Naive thymus-derived CD4-positive, alpha-beta T cell (primary cell): ENCODE measurements at regions not wholly inside any gene's neighbourhood (a gene's known extent, or its start where the extent isn't known, plus 50 kb on each side); places are given as distances from the start of the nearest gene placed in this dataset.

ENCODE experiments used
- ATAC-seq: fragments of 150-1000 bp; cut with Tn5 transposase; 2 replicates; pipeline ENCODE4 v1.10.0; 2021; ENCODE audit warnings: mild to moderate bottlenecking, moderate library complexity
- CTCF ChIA-PET: fragments of 350-600 bp; sonication (Branson Sonifier 250); formaldehyde crosslinking; loops from one replicate; lab custom pipeline; 2021; ENCODE audit warnings: antibody characterized with exemption; lab: Charles Lee
- POLR2A ChIA-PET: fragments of 350-600 bp; sonication (Branson Sonifier 250); formaldehyde crosslinking; loops from one replicate; lab custom pipeline; 2021; ENCODE audit warnings: antibody characterized with exemption, inconsistent platforms; lab: Charles Lee
- DNase-seq, 9 donors: peaks; one replicate each; pipeline versions ENCODE4 v3.0.0 to v3.0.0-alpha.2; 2020 to 2022; ENCODE audit warnings: mixed read lengths in 1 of 9
- H3K27ac ChIP-seq: one replicate; pipeline ENCODE4 v1.7.0; 2013; ENCODE audit warnings: mild to moderate bottlenecking, low read depth, low read length, moderate library complexity
- H3K27me3 ChIP-seq, 2 donors: one replicate each; pipeline ENCODE4 v1.7.0; 2013; ENCODE audit warnings: low read length in 2 of 2, mild to moderate bottlenecking in 2 of 2, moderate library complexity in 2 of 2; ENCODE audit not compliant: control insufficient read depth in 2 of 2, insufficient read depth in 2 of 2
- H3K36me3 ChIP-seq, 3 experiments: 1 replicate in 2 of 3; 2 replicates in 1 of 3; pipeline ENCODE4 v1.7.0; 2013; ENCODE audit warnings: low read length in 3 of 3, mild to moderate bottlenecking in 3 of 3, moderate library complexity in 1 of 3; ENCODE audit not compliant: insufficient read depth in 3 of 3, control insufficient read depth in 2 of 3
- H3K4me1 ChIP-seq, 2 donors: one replicate each; pipeline ENCODE4 v1.7.0; 2013; ENCODE audit warnings: low read length in 2 of 2, mild to moderate bottlenecking in 2 of 2, moderate library complexity in 1 of 2; ENCODE audit not compliant: control insufficient read depth in 2 of 2, insufficient read depth in 2 of 2
- H3K4me3 ChIP-seq: 2 replicates; pipeline ENCODE4 v1.7.0; 2013; ENCODE audit warnings: mild to moderate bottlenecking, low read length
- H3K9me3 ChIP-seq, 3 experiments: 1 replicate in 2 of 3; 2 replicates in 1 of 3; pipeline ENCODE4 v1.7.0; 2013; ENCODE audit warnings: low read length in 3 of 3; ENCODE audit not compliant: control insufficient read depth in 2 of 3
- H3K27ac Mint-ChIP-seq, 9 donors: one replicate each; pipeline ENCODE4 v1.8.0; 2020 to 2022; ENCODE audit warnings: mixed read lengths in 9 of 9, mild to moderate bottlenecking in 8 of 9, moderate library complexity in 5 of 9, inconsistent platforms in 2 of 9
- H3K27me3 Mint-ChIP-seq, 5 donors: one replicate each; pipeline ENCODE4 v1.8.0; 2021 to 2022; ENCODE audit warnings: mixed read lengths in 5 of 5, mild to moderate bottlenecking in 1 of 5
- H3K36me3 Mint-ChIP-seq, 5 donors: one replicate each; pipeline ENCODE4 v1.8.0; 2020 to 2022; ENCODE audit warnings: mixed read lengths in 5 of 5, mild to moderate bottlenecking in 3 of 5, inconsistent platforms in 1 of 5
- H3K4me1 Mint-ChIP-seq, 7 donors: one replicate each; pipeline ENCODE4 v1.8.0; 2020 to 2022; ENCODE audit warnings: mixed read lengths in 7 of 7, mild to moderate bottlenecking in 3 of 7, inconsistent platforms in 1 of 7
- H3K4me3 Mint-ChIP-seq, 10 donors: one replicate each; pipeline ENCODE4 v1.8.0; 2020 to 2022; ENCODE audit warnings: mild to moderate bottlenecking in 10 of 10, mixed read lengths in 10 of 10, moderate library complexity in 6 of 10, inconsistent platforms in 2 of 10
- H3K9me3 Mint-ChIP-seq, 11 donors: one replicate each; pipeline ENCODE4 v1.8.0; 2020 to 2022; ENCODE audit warnings: mixed read lengths in 11 of 11, mild to moderate bottlenecking in 4 of 11, inconsistent platforms in 1 of 11, moderate library complexity in 1 of 11
- intact Hi-C, 2 donors: fragments of 100-400 bp; cut with micrococcal nuclease; formaldehyde crosslinking; loops; one replicate each; pipeline ENCODE4 v1.15.1; 2023

GRCh38 chr2:211157856-211158463 is 601.6 kb downstream of the CPS1 start:
- no peaks in the 10 kb centered on the region for H3K36me3 Mint-ChIP-seq
- DNase-seq = peak; percentile 10 to 60 (median 37)
- Histone ChIP-seq H3K9me3 (no peaks in the 10 kb centered on the region), H3K4me3 (no peak overlapping the region), H3K4me1 (no peaks in the 10 kb centered on the region), H3K27me3 (no peaks in the 10 kb centered on the region), H3K36me3 (no peaks in the 10 kb centered on the region), H3K27ac (no peak overlapping the region)
- intact Hi-C loops = loop anchor here (2.0 to 5.0 kb wide), 6 partner anchors 496 to 911 kb away; no protein-coding TSS in a partner anchor
- ChIA-PET CTCF (interaction anchor here (1.5 kb wide), 1 partner anchor 713 kb away, joined by 5 read pairs; no protein-coding TSS in a partner anchor), POLR2A (no interaction called here)
- no peak overlapping the region for H3K27ac Mint-ChIP-seq
- peaks cover 0 to 4% (median 0%) of the 10 kb centered on the region in 5 donors for H3K27me3 Mint-ChIP-seq
- H3K4me3 Mint-ChIP-seq = no peak overlapping the region
- H3K4me1 Mint-ChIP-seq = peaks cover 0 to 2% (median 0%) of the 10 kb centered on the region in 7 donors
- H3K9me3 Mint-ChIP-seq = no peaks in the 10 kb centered on the region
- ATAC-seq = peak; percentile 73

- no peaks in the 10 kb centered on the region for H3K36me3 ChIP-seq
- H3K9me3 ChIP-seq = no peaks in the 10 kb centered on the region
- ATAC-seq (no peak), DNase-seq (no peak)
- H3K27me3 ChIP-seq = no peaks in the 10 kb centered on the region
- no peak overlapping the region for H3K27ac ChIP-seq
- CTCF ChIA-PET = no interaction called here
- intact Hi-C loops = loop anchor here (2.0 to 5.0 kb wide), 6 partner anchors 498 to 913 kb away; no protein-coding TSS in a partner anchor
- POLR2A ChIA-PET = no interaction called here
- Mint-ChIP-seq H3K27ac (no peak overlapping the region), H3K4me1 (peaks cover 0 to 2% (median 0%) of the 10 kb centered on the region in 7 donors), H3K36me3 (no peaks in the 10 kb centered on the region), H3K9me3 (no peaks in the 10 kb centered on the region), H3K27me3 (peaks cover 0 to 4% (median 0%) of the 10 kb centered on the region in 5 donors), H3K4me3 (no peak overlapping the region)
- H3K4me1 ChIP-seq = no peaks in the 10 kb centered on the region
- H3K4me3 ChIP-seq = no peak overlapping the region
Measured at GRCh38 chr2:211159972-211160371, 603.6 kb downstream of the CPS1 start.

GRCh38 chr2:211161236-211161635 is 604.8 kb downstream of the CPS1 start:
- Mint-ChIP-seq H3K4me1 (peaks cover 0 to 2% (median 0%) of the 10 kb centered on the region in 7 donors), H3K27ac (no peak overlapping the region), H3K4me3 (no peak overlapping the region), H3K27me3 (peaks cover 0 to 4% (median 0%) of the 10 kb centered on the region in 5 donors), H3K9me3 (no peaks in the 10 kb centered on the region), H3K36me3 (no peaks in the 10 kb centered on the region)
- Histone ChIP-seq H3K27me3 (no peaks in the 10 kb centered on the region), H3K4me3 (no peak overlapping the region), H3K9me3 (no peaks in the 10 kb centered on the region), H3K4me1 (no peaks in the 10 kb centered on the region), H3K27ac (no peak overlapping the region), H3K36me3 (no peaks in the 10 kb centered on the region)
- POLR2A ChIA-PET = no interaction called here
- DNase-seq (no peak), ATAC-seq (no peak)
- intact Hi-C loops = no loop called here
- CTCF ChIA-PET = no interaction called here

- Mint-ChIP-seq H3K4me1 (peaks cover 0 to 1% (median 0%) of the 10 kb centered on the region in 7 donors), H3K36me3 (no peaks in the 10 kb centered on the region), H3K9me3 (no peaks in the 10 kb centered on the region), H3K4me3 (no peak overlapping the region), H3K27ac (no peak overlapping the region), H3K27me3 (peaks cover 0 to 4% (median 0%) of the 10 kb centered on the region in 5 donors)
- Histone ChIP-seq H3K27me3 (no peaks in the 10 kb centered on the region), H3K4me1 (no peaks in the 10 kb centered on the region), H3K27ac (no peak overlapping the region), H3K4me3 (no peak overlapping the region), H3K9me3 (no peaks in the 10 kb centered on the region), H3K36me3 (no peaks in the 10 kb centered on the region)
- POLR2A ChIA-PET = no interaction called here
- DNase-seq = no peak
- CTCF ChIA-PET = no interaction called here
- intact Hi-C loops = no loop called here
- no peak for ATAC-seq
Measured at GRCh38 chr2:211162911-211163310, 606.5 kb downstream of the CPS1 start.

DNA sequence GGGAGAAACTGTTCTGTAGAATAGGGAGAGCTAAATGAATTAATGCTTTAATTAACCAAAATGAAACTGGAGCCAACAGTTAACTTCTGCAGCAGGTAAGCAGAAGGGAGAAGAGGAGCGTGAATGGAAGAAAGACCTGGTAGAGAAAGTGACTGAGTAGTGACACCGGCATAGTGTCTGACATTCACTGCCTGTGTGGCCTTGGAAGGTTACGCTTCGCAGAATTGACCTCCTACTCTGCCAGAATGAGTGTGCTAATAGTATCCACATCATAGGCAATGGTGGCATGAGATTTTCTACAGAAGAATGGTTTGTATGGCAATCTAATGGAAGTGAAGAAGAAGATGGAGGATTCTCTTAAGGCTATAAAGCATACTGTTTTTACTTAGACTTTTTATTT is 614.4 kb downstream of the CPS1 start:
- ATAC-seq = no peak

GRCh38 chr2:211174021-211174420 is 617.6 kb downstream of the CPS1 start:
- DNase-seq (no peak), ATAC-seq (no peak)
- Mint-ChIP-seq H3K36me3 (no peaks in the 10 kb centered on the region), H3K9me3 (peaks cover 0 to 4% (median 0%) of the 10 kb centered on the region in 11 donors), H3K27me3 (no peaks in the 10 kb centered on the region), H3K4me1 (no peaks in the 10 kb centered on the region), H3K4me3 (no peak overlapping the region), H3K27ac (no peak overlapping the region)
- H3K27ac ChIP-seq = no peak overlapping the region
- intact Hi-C loops = no loop called here
- no peaks in the 10 kb centered on the region for H3K9me3 ChIP-seq
- ChIA-PET POLR2A (no interaction called here), CTCF (no interaction called here)
- no peaks in the 10 kb centered on the region for H3K27me3 ChIP-seq
- no peak overlapping the region for H3K4me3 ChIP-seq
- no peaks in the 10 kb centered on the region for H3K36me3 ChIP-seq
- no peaks in the 10 kb centered on the region for H3K4me1 ChIP-seq

More for the DNA sequence above, 614.4 kb downstream of the CPS1 start:
- Mint-ChIP-seq H3K27ac (no peak overlapping the region), H3K4me3 (no peak overlapping the region), H3K9me3 (peaks cover 0 to 4% (median 0%) of the 10 kb centered on the region in 11 donors), H3K36me3 (no peaks in the 10 kb centered on the region), H3K27me3 (no peaks in the 10 kb centered on the region), H3K4me1 (no peaks in the 10 kb centered on the region)
- no peaks in the 10 kb centered on the region for H3K4me1 ChIP-seq
- no peaks in the 10 kb centered on the region for H3K9me3 ChIP-seq
- DNase-seq = no peak
- no peak overlapping the region for H3K27ac ChIP-seq
- POLR2A ChIA-PET = no interaction called here
- intact Hi-C loops = no loop called here
- no peaks in the 10 kb centered on the region for H3K36me3 ChIP-seq
- CTCF ChIA-PET = no interaction called here
- no peak overlapping the region for H3K4me3 ChIP-seq
- H3K27me3 ChIP-seq = no peaks in the 10 kb centered on the region

DNA sequence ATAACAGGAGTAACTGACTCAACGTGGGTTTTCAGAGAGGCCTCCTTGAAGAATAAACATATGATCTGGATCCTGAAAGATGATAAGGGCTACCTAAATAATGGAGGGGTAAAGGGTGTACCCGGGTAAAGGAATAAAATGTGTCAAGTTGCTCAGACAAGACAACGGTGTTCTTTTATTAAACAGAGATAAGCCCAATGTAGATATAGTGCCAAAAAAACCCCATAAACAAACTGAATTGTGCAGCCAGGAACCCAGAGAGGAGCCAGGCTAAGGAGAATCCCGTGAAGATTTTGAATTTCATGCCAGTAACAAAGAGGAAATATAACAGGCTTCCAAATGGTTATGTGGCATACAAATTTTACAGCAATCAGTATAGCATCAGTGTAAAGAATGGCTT is 618.2 kb downstream of the CPS1 start:
- no peaks in the 10 kb centered on the region for H3K9me3 ChIP-seq
- Mint-ChIP-seq H3K4me1 (no peaks in the 10 kb centered on the region), H3K4me3 (no peak overlapping the region), H3K27me3 (no peaks in the 10 kb centered on the region), H3K27ac (no peak overlapping the region), H3K36me3 (no peaks in the 10 kb centered on the region), H3K9me3 (peaks cover 0 to 4% (median 0%) of the 10 kb centered on the region in 11 donors)
- DNase-seq (no peak), ATAC-seq (no peak)
- no peak overlapping the region for H3K27ac ChIP-seq
- ChIA-PET POLR2A (no interaction called here), CTCF (no interaction called here)
- H3K36me3 ChIP-seq = no peaks in the 10 kb centered on the region
- H3K4me1 ChIP-seq = no peaks in the 10 kb centered on the region
- intact Hi-C loops = no loop called here
- no peaks in the 10 kb centered on the region for H3K27me3 ChIP-seq
- no peak overlapping the region for H3K4me3 ChIP-seq
